Pancreas (tissue), 10 donors: ENCODE measurements at regions not wholly inside any gene's neighbourhood (a gene's known extent, or its start where the extent isn't known, plus 50 kb on each side); places are given as distances from the start of the nearest gene placed in this dataset.

ENCODE experiments used
- ATAC-seq, 4 donors: fragments of 200-7000 bp; cut with Tn5 transposase; one replicate each; pipeline versions ENCODE4 v1.8.0 to v1.9.1; 2020; ENCODE audit warnings: mild to moderate bottlenecking in 4 of 4, moderate library complexity in 4 of 4
- DNase-seq, 6 donors: peaks; one replicate each; pipeline ENCODE4 v3.0.0-alpha.2; 2020
- FAIRE-seq: peaks from 2 replicates; lab custom pipeline; 2012; peaks lifted over from hg19 to GRCh38; lab: Jason Lieb, UNC
- H3K27ac ChIP-seq, 4 donors: fragments of 200-600 bp; sonication (generic); 1 replicate in 3 of 4; 2 replicates in 1 of 4; pipeline versions ENCODE4 v1.5.0 to v1.8.0; 2020
- H3K27me3 ChIP-seq, 4 donors: fragments of 200-600 bp; one replicate each; pipeline ENCODE4 v1.8.0; 2021
- H3K36me3 ChIP-seq, 3 donors: fragments of 200-600 bp; sonication (generic) in 1 of 3; one replicate each; pipeline versions ENCODE4 v1.5.0 to v1.8.0; 2020 to 2021
- H3K4me1 ChIP-seq, 3 donors: fragments of 200-600 bp; one replicate each; pipeline ENCODE4 v1.8.0; 2021
- H3K4me3 ChIP-seq, 4 donors: fragments of 200-600 bp; sonication (generic) in 2 of 4; one replicate each; pipeline versions ENCODE4 v1.5.0 to v1.8.0; 2020 to 2021
- H3K9me3 ChIP-seq, 4 donors: fragments of 200-600 bp; one replicate each; pipeline ENCODE4 v1.8.0; 2021
- WGBS, 2 donors: extraction: QIAGEN DNeasy Blood & Tissue Kit; methylation state at CpG; one replicate each; pipeline ENCODE4 v1.1.7; 2013; 5-methylcytosine and 5-hydroxymethylcytosine counted together
- intact Hi-C, 3 donors: fragments of 100-400 bp; cut with DNase I; formaldehyde crosslinking; loops; one replicate each; pipeline versions ENCODE4 v1.11.1 to v1.14.2; 2022
- TF ChIP-seq, protein P1 (sequence below), 4 donors: fragments of 200-600 bp; sonication (generic) in 3 of 4; IDR thresholded peaks; one replicate each; pipeline versions ENCODE4 v1.5.0 to v1.8.0; 2021; ENCODE audit warnings: antibody characterized with exemption in 4 of 4
- donor health status: healthy with polysubstance abuse.
- donor health status: DM: no; HTN: no; CAD: no; lungs with moderate emphysema.
- donor health status: DM: no; HTN: no; CAD: no.
- donor health status: control.
- donor health status: control.
- donor health status: Bipolar disorder and iron deficiency.
- donor health status: DM: yes; HTN: yes; CAD: no.
- donor health status: DM: no; HTN: no; CAD: no.
- donor health status: DM: no; HTN: no; CAD: no.
- donor health status: DM: yes; HTN: yes; CAD: no.

DNA sequence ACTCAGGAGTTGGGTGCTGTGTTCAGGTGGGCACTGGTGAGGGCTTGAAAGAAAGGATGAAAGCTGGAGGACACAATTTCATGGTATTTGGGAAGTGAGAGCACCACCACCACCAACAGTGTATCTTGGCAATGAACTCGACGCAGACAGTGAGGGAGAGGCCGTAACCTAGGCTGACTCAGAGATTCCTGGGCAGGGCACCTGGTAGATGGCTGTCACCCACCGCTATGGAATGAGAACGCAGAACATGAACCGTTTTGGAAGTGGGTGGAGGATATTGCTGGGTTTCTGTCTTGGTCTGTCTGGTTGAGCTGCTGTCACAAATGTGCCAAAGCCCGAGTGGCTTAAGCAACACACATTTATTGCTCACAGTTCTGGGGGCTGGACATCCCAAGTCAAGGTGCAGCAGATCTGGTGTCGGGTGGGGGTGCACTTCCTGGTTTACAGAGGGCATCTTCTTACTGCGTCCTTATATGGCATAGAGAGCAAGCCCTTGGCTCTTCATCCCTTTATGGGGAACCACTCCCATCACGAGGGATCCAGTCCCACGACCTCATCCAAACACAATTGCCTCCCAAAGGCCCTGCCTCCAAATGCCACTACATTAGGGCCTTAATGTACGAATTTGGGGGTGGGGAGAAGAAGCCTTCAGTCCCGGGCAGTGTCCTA is 246.3 kb downstream of the SIPA1L2 start:
- TF ChIP-seq, protein P1, sequence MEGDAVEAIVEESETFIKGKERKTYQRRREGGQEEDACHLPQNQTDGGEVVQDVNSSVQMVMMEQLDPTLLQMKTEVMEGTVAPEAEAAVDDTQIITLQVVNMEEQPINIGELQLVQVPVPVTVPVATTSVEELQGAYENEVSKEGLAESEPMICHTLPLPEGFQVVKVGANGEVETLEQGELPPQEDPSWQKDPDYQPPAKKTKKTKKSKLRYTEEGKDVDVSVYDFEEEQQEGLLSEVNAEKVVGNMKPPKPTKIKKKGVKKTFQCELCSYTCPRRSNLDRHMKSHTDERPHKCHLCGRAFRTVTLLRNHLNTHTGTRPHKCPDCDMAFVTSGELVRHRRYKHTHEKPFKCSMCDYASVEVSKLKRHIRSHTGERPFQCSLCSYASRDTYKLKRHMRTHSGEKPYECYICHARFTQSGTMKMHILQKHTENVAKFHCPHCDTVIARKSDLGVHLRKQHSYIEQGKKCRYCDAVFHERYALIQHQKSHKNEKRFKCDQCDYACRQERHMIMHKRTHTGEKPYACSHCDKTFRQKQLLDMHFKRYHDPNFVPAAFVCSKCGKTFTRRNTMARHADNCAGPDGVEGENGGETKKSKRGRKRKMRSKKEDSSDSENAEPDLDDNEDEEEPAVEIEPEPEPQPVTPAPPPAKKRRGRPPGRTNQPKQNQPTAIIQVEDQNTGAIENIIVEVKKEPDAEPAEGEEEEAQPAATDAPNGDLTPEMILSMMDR (IDR thresholded peaks at IDR 0.05): no peak
- no peak overlapping the region for H3K27ac ChIP-seq
- no peaks in the 10 kb centered on the region for H3K9me3 ChIP-seq
- no peaks in the 10 kb centered on the region for H3K36me3 ChIP-seq
- H3K4me3 ChIP-seq: no peak overlapping the region
- H3K4me1 ChIP-seq: peaks cover 0 to 1% (median 0%) of the 10 kb centered on the region in 3 donors
- DNase-seq: no peak
- intact Hi-C loops: no loop called here
- WGBS, 2 donors: 85 to 88% methylated on average over 13 of the region's 13 CpGs
- no peak for FAIRE-seq
- H3K27me3 ChIP-seq: no peaks in the 10 kb centered on the region
- ATAC-seq: no peak

DNA sequence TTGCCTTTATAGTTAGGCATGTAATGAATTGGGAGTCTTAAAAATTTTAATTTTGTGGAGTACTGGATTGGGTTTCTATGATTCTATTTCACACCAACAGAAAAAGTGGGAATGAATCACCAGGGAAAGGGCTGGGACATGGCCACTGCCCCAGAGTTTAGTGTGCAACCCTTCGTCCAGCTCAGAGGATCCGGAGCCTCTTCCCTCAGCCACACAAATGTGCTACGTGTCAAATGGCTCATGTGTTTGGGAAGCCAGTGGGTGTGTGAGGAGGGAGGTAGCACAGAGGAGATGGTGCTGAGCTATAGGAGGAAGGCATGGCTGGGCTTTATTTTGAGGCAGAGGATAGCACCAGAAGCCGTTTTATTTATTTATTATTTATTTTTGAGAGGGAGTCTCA is 247.3 kb downstream of the SIPA1L2 start:
- ATAC-seq (no peak), FAIRE-seq (no peak), DNase-seq (no peak)
- peaks cover 0 to 9% (median 6%) of the 10 kb centered on the region in 3 donors for H3K4me1 ChIP-seq
- no peaks in the 10 kb centered on the region for H3K27me3 ChIP-seq
- 81 to 91% methylated on average over 4 of the region's 4 CpGs for WGBS, 2 donors
- no peak overlapping the region for H3K4me3 ChIP-seq
- intact Hi-C loops: no loop called here
- no peak overlapping the region for H3K27ac ChIP-seq
- no peaks in the 10 kb centered on the region for H3K9me3 ChIP-seq
- TF ChIP-seq, protein P1 (IDR thresholded peaks at IDR 0.05): no peak
- no peaks in the 10 kb centered on the region for H3K36me3 ChIP-seq

DNA sequence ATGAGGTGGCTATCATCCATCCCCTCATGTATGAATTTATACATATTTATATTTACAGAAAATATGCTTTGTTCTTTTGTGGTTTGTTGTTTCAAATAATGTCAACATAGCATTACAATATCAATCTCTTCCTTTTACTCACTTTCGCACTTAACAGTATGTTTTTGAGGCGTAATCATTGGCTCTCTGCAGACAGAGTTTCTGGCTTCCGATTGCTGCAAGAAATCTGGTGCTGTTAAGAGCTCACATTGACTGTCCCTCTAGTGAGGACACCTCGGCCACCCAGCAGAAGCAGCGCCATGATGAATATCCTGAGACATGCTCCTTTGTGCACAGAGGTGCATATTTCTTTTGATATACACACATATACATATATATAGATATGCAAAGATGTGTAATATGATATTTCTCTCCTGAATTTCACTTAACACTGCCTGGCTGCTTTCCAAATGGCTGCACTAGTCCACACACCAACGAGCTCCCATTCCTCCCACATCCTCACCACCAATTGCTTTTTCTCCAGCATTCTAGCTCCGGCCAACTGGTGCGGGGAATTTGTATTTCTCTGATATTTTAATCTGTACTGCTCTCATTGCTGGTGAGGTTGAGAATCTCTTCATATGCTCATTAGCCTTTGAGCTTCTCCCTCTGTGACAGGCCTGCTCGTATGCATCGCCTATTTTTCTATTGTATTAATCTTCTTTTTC is 248.4 kb downstream of the SIPA1L2 start:
- FAIRE-seq (no peak), ATAC-seq (no peak), DNase-seq (no peak)
- intact Hi-C loops: no loop called here
- TF ChIP-seq, protein P1 (IDR thresholded peaks at IDR 0.05): no peak
- no peaks in the 10 kb centered on the region for H3K36me3 ChIP-seq
- H3K27me3 ChIP-seq: no peaks in the 10 kb centered on the region
- WGBS, 2 donors: 88 to 94% methylated on average over 10 of the region's 10 CpGs
- no peak overlapping the region for H3K4me3 ChIP-seq
- H3K27ac ChIP-seq: no peak overlapping the region
- no peaks in the 10 kb centered on the region for H3K9me3 ChIP-seq
- peaks cover 0 to 9% (median 8%) of the 10 kb centered on the region in 3 donors for H3K4me1 ChIP-seq

DNA sequence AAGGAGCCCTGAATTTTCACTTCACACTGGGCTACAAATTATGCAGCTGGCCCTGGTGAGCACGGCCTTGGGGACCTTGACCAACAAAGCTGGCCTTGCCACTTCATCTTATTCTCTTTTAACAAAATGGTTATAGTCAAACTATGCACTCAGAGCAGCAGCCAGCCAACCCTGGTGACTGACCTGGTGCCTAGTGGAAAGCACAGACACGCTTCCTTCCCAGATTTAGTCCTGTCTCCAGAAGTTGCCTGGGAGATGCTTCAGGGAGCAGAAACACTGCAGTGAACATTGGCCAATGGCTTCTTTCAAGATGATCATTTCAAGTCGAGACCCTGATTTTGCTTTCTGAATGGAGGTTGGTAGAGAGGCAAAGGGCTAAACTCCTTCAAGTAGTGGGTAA is 249.3 kb downstream of the SIPA1L2 start:
- peaks cover 0 to 9% (median 8%) of the 10 kb centered on the region in 3 donors for H3K4me1 ChIP-seq
- ATAC-seq (no peak), FAIRE-seq (no peak)

More for the DNA sequence above, 249.3 kb downstream of the SIPA1L2 start:
- no peaks in the 10 kb centered on the region for H3K36me3 ChIP-seq
- DNase-seq: no peak
- TF ChIP-seq, protein P1 (IDR thresholded peaks at IDR 0.05): no peak
- intact Hi-C loops: no loop called here
- no peak overlapping the region for H3K27ac ChIP-seq
- H3K9me3 ChIP-seq: no peaks in the 10 kb centered on the region
- WGBS, 2 donors: 84 to 87% methylated on average over 3 of the region's 3 CpGs
- H3K4me3 ChIP-seq: no peak overlapping the region
- H3K27me3 ChIP-seq: no peaks in the 10 kb centered on the region
